ENCODE measurements at regions not wholly inside any gene's neighbourhood (a gene's known extent, or its start where the extent isn't known, plus 50 kb on each side); places are given as distances from the start of the nearest gene placed in this dataset.

DNA sequence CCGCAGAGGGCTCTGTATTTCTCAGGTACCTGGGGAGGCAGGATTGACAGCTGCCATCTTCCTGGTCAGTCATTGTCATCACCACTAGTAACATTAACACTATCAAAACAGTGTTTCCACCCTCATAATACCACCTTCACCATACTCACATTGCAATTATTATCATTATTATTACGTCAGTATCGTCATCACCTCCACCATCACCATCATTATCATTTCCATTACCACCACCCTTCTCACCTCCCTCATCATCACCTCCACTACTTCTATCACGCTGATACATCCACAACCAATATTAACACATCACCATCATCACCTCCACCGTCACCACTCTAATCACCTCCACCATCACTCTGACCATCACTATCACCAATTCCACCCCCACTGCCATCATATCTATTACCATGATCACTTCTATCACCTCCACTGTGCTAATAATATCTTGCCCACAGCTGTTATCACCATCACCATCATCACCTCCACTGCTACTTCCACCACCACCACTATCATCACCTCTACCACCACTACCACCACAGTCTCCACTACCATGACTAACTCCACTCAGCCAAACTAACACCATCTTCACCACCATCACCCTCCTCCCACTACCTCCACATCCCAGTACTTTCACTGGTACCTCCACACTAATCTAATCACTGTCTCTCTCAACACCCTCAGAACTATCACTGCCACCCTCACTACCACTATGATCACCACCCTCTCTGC is 196.4 kb downstream of the RPS24 start:
- no TSS peak for BruUV-seq (replicated peaks)
- no peaks in the 10 kb centered on the region for H3K9me3 ChIP-seq (ENCODE audit: low read depth, low read length, poor library complexity, severe bottlenecking)
- no peaks in the 10 kb centered on the region for H3K4me1 ChIP-seq (ENCODE audit: insufficient read depth, low read length, poor library complexity, severe bottlenecking)
- H3K36me3 ChIP-seq (ENCODE audit: insufficient read depth, low read length, poor library complexity, severe bottlenecking): no peaks in the 10 kb centered on the region
- no peaks in the 10 kb centered on the region for H3K27me3 ChIP-seq (replicated peaks; ENCODE audit: insufficient read depth, low read depth, low read length, poor library complexity)
- no peak for DNase-seq (ENCODE audit: low spot score)
- no peak overlapping the region for H3K4me3 ChIP-seq (ENCODE audit: low read depth, low read length, poor library complexity, severe bottlenecking)
- no peak overlapping the region for H3K27ac ChIP-seq (ENCODE audit: low read depth, low read length, poor library complexity, severe bottlenecking)
- ChIA-PET CTCF (no interaction called here), POLR2A (ENCODE audit: low non-redundant PET) (no interaction called here)
- intact Hi-C loops (cut with micrococcal nuclease; ENCODE audit: unreplicated experiment): no loop called here
- no peak for TF ChIP-seq EZH2 (IDR thresholded peaks at IDR 0.05; ENCODE audit: borderline replicate concordance, low read depth, low read length, poor library complexity, severe bottlenecking)
- TF ChIP-seq, protein P1, sequence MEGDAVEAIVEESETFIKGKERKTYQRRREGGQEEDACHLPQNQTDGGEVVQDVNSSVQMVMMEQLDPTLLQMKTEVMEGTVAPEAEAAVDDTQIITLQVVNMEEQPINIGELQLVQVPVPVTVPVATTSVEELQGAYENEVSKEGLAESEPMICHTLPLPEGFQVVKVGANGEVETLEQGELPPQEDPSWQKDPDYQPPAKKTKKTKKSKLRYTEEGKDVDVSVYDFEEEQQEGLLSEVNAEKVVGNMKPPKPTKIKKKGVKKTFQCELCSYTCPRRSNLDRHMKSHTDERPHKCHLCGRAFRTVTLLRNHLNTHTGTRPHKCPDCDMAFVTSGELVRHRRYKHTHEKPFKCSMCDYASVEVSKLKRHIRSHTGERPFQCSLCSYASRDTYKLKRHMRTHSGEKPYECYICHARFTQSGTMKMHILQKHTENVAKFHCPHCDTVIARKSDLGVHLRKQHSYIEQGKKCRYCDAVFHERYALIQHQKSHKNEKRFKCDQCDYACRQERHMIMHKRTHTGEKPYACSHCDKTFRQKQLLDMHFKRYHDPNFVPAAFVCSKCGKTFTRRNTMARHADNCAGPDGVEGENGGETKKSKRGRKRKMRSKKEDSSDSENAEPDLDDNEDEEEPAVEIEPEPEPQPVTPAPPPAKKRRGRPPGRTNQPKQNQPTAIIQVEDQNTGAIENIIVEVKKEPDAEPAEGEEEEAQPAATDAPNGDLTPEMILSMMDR (conservative IDR thresholded peaks at IDR 0.05; ENCODE audit: low read depth, low read length): no peak

DNA sequence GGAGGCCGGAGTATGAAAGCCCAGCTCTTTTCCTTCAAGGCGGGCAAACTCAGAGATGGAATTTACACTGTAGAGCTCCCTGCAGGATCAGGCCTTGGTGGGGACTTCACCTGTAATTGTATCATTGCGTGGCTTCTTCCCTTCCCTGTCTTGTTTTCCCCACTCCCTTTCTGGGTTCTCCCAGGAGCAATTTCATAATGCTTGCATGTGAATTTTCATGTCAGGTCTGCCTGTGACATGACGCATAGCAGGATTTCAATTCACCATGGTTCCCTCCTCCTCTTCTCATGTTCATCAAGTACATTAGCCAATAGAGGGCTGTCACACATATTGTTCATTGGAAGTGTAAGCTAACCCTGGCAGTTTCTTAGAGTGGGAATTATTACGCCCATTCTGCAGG is 197.7 kb downstream of the RPS24 start:
- Histone ChIP-seq H3K27me3 (replicated peaks; ENCODE audit: insufficient read depth, low read depth, low read length, poor library complexity) (no peaks in the 10 kb centered on the region), H3K4me3 (ENCODE audit: low read depth, low read length, poor library complexity, severe bottlenecking) (no peak overlapping the region), H3K4me1 (ENCODE audit: insufficient read depth, low read length, poor library complexity, severe bottlenecking) (no peaks in the 10 kb centered on the region), H3K36me3 (ENCODE audit: insufficient read depth, low read length, poor library complexity, severe bottlenecking) (no peaks in the 10 kb centered on the region), H3K27ac (ENCODE audit: low read depth, low read length, poor library complexity, severe bottlenecking) (no peak overlapping the region), H3K9me3 (ENCODE audit: low read depth, low read length, poor library complexity, severe bottlenecking) (no peaks in the 10 kb centered on the region)
- ChIA-PET CTCF (no interaction called here), POLR2A (ENCODE audit: low non-redundant PET) (no interaction called here)
- DNase-seq (ENCODE audit: low spot score): no peak
- BruUV-seq (replicated peaks): no TSS peak
- intact Hi-C loops (cut with micrococcal nuclease; ENCODE audit: unreplicated experiment): no loop called here
- TF ChIP-seq, protein P1 (conservative IDR thresholded peaks at IDR 0.05; ENCODE audit: low read depth, low read length): no peak
- TF ChIP-seq EZH2 (IDR thresholded peaks at IDR 0.05; ENCODE audit: borderline replicate concordance, low read depth, low read length, poor library complexity, severe bottlenecking): no peak

DNA sequence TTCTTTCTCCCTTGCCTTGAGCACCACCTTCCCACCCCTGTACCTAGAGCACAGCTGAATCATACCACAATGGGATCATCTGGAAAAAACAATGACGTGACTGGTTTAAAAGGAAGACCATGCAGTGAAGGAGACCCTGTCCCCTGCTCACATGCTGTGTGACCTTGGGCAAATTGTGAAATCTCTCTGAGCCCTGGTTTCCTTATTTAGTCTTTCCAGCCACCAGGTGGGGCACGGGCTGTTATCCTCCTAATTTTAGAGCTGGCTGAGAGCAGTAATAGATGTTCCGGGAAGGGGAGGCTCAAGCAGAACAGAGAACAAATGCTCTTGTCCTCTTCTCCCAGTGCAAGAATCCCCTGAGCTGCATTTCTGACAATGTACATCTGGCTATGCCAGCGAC is 198.3 kb downstream of the RPS24 start:
- H3K27ac ChIP-seq (ENCODE audit: low read depth, low read length, poor library complexity, severe bottlenecking): no peak overlapping the region
- H3K4me1 ChIP-seq (ENCODE audit: insufficient read depth, low read length, poor library complexity, severe bottlenecking): no peaks in the 10 kb centered on the region
- TF ChIP-seq, protein P1 (conservative IDR thresholded peaks at IDR 0.05; ENCODE audit: low read depth, low read length): no peak
- TF ChIP-seq EZH2 (IDR thresholded peaks at IDR 0.05; ENCODE audit: borderline replicate concordance, low read depth, low read length, poor library complexity, severe bottlenecking): no peak
- ChIA-PET CTCF (no interaction called here), POLR2A (ENCODE audit: low non-redundant PET) (no interaction called here)
- H3K36me3 ChIP-seq (ENCODE audit: insufficient read depth, low read length, poor library complexity, severe bottlenecking): no peaks in the 10 kb centered on the region
- BruUV-seq (replicated peaks): no TSS peak
- no peaks in the 10 kb centered on the region for H3K9me3 ChIP-seq (ENCODE audit: low read depth, low read length, poor library complexity, severe bottlenecking)
- H3K4me3 ChIP-seq (ENCODE audit: low read depth, low read length, poor library complexity, severe bottlenecking): no peak overlapping the region
- no peaks in the 10 kb centered on the region for H3K27me3 ChIP-seq (replicated peaks; ENCODE audit: insufficient read depth, low read depth, low read length, poor library complexity)
- no peak for DNase-seq (ENCODE audit: low spot score)
- intact Hi-C loops (cut with micrococcal nuclease; ENCODE audit: unreplicated experiment): no loop called here
